NCI-H82 (cell line): ENCODE measurements at regions not wholly inside any gene's neighbourhood (a gene's known extent, or its start where the extent isn't known, plus 50 kb on each side); places are given as distances from the start of the nearest gene placed in this dataset.
A peak's percentile ranks its signal among the peaks of the same experiment; 100 is the strongest.
"Not testable (repeated sequence)": the region's sequence is repeated elsewhere in the genome, so short reads cannot be mapped to it uniquely, and the experiment has no call there.

Experiments used
- DNase-seq: peaks from one replicate; lab custom pipeline; 2025; lab: John Stamatoyannopoulos, UW

GRCh38 chr3:153830552-153830951, 290.6 kb upstream of the ARHGEF26 start:
- DNase-seq, result no peak

DNA sequence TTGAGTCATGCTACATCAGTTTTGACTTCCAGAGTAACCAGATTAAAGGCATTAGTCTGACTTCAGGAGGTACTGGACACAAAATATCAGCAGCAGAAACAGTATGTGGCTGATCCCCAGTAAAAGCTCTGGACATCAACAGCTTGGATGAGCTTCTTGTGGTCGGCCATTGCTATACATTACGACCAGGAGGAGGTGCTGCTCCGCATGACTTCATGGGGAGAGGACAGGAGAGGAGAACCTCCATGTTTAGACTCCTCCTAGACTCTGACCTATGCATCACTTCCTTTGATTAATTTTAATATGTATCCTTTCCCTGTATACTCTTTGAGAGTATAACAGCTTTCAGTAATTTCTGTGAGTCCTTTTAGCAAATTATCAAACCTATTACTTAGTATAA, 285.6 kb upstream of the ARHGEF26 start:
- peak; percentile 29 for DNase-seq

- no peak for DNase-seq
These were observed 280.7 kb upstream of the ARHGEF26 start for GRCh38 chr3:153840487-153840886.

DNA sequence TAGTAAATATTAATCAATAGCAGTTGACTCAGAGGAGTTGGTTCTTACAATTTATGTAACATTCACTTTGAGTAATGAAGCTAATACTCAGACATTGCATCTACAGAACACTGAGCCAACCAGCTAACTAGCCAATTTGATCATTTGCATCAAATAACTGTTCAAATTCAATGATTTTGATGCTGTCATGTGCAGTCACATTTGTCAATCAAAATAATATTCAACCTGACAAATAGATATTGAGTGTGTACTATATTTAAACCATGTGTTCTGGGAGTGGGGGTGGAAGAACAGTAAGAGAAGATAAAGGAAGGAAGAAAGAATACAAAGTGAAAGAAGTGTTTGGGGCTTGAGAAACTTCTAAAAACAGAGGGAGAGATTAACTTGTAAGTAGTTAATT, 277.2 kb upstream of the ARHGEF26 start:
- no peak for DNase-seq

DNA sequence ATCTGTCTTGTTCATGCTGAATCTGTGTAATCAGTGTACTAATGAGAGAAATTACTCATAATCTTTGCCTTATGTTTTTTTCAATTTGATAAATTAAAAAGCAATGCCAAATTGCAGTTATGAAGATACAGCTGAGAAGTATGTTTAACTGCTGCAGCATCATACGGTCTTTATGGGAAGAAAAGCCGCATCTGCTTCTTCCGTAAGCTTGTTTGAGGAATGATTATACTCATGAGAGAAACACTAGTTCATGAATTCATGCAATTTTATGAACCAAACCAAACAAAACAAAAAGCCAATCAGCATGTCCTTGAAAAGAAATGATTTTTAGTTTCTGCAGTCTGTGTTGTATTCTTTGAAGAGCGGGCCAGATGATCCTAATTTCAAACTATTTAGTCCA, 275.9 kb upstream of the ARHGEF26 start:
- DNase-seq, result no peak

DNA sequence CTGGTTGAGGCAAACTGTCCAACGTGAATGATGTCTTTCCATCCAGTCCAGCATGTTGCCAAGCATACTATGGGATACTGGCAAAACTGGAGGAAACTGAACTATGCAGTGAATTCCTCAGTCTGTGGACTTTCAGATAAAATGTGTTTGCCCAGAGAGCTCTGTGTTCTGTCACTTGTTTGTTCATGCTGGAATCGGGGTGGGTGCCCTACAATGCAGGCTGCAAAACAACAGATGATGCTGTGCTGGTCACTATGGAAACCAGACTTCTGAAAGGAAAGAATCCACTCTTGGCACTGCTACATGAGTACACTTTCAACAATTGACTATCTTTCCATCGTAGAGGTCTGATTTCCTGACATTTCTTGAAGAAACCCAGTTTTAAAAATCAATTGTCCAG, 272.5 kb upstream of the ARHGEF26 start:
- no peak for DNase-seq

GRCh38 chr3:153852355-153852754, 268.8 kb upstream of the ARHGEF26 start:
- no peak for DNase-seq

- DNase-seq, result no peak
These were observed 268.0 kb upstream of the ARHGEF26 start for GRCh38 chr3:153853163-153853562.

GRCh38 chr3:153855772-153856171, 265.4 kb upstream of the ARHGEF26 start:
- no peak for DNase-seq

DNA sequence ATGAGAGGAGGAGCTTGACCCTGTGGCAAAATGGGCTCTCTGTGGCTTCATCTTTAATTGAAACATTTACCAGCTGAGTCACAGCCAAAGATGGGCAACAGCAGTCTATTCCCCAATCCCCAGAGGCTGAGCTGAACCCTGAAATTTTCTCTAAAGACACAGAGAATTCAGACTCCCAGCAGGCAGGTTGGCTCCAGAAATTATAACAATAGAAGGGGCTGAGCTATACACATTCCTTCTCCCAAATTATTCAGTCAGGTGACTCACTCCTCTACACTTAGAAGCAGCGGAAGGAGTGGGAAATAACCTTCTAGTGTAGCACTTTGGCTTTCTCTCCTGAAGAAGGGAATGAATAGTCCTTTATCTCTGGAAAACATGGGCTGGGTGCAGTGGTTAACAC, 264.3 kb upstream of the ARHGEF26 start:
- no peak for DNase-seq

DNA sequence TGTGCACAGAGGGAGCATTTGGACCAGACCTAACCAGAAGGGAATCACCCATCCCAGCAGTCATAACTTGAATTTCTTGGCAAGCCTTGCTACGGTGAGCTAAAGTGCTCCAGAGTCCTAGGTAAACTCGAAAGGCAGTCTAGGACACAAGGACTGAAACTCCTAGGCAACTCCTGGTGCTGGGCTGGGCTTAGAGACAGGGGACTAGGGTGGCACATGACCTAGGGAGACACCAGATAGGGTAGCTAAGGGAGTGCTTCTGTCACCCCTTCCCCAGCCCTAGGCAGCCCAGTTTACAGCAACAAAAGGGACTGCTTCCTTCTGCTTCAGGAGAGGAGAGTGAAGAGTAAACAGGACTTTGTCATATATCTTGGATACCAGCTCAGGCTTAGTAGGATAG, 256.4 kb upstream of the ARHGEF26 start:
- DNase-seq, result no peak

DNA sequence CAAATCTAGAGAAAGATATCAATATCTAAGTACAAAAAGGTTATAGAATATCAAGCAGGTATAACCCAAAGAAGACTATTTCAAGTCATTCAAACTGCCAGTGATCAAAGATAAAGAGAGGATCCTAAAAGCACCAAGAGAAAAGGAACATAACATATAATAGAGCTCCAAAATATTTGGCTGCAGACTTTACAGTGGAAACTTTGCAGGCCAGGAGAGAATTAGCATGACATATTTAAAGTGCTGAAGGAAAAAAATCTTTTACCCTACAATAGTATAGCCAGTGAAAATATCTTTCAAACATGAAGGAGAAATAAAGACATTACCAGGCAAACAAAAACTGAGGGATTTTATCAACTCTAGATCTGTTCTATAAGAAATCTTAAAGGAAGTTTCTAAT, 254.3 kb upstream of the ARHGEF26 start:
- no peak for DNase-seq

DNA sequence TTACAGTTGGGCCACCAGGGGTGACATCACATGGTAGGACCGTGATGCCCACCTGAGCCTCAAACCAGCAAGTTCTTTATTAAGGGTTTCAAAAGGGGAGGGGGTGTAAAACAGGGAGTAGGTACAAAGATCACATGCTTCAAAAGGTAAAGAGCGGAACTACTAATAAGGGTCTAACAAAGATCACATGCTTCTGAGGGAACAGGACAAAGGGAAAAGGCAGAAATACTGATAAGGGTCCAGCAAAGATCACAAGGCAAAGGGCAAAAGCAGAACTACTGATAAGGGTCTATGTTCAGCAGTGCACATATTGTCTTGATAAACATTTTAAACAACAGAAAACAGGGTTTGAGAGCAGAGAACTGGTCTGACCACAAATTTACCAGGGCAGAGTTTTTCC, 246.8 kb upstream of the ARHGEF26 start:
- DNase-seq, result not testable (repeated sequence)

GRCh38 chr3:153880493-153880892, 240.7 kb upstream of the ARHGEF26 start:
- no peak for DNase-seq

- DNase-seq, result no peak
These were observed 240.0 kb upstream of the ARHGEF26 start for GRCh38 chr3:153881201-153881600.

DNA sequence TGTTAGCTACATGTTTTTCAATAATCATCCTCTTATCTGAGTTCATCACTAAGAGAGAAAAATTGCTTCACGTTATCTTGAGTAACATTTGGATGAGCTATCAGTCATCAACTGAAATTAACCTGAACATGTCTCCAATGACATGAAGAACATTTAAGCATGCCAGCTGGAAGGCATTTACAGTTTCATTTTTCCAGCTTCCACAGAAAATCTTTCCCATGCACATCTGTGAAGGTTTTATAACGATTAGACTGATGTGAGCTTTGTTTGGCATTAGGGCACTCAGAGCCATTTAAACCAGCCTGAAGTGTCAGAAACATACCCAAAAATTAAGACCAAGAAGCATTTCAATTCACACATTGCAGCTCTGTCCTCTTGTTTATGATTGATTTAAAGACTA, 235.8 kb upstream of the ARHGEF26 start:
- no peak for DNase-seq

GRCh38 chr3:153889905-153890334, 231.3 kb upstream of the ARHGEF26 start:
- DNase-seq, result no peak

DNA sequence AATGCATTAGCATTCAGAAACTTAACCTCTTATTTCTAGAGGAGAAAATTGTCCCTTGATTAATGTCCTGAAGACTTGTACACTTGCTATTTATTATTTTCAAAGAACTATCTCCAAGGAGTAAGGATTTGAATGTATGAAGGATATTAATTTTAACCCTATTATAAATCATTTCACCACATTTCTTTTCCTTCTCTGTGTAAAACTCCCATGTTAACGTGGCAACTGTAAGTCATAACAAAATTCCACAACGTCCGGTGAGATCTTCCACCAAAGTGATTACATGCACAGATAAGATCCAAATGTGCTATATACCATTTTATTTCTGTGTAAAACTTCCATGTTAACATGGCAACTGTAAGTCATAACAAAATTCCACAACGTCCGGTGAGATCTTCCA, 229.1 kb upstream of the ARHGEF26 start:
- DNase-seq, result no peak

- no peak for DNase-seq
These were observed 226.3 kb upstream of the ARHGEF26 start for GRCh38 chr3:153894857-153895256.

- DNase-seq, result peak; percentile 89
These were observed 225.0 kb upstream of the ARHGEF26 start for GRCh38 chr3:153896197-153896596.

- no peak for DNase-seq
These were observed 224.0 kb upstream of the ARHGEF26 start for GRCh38 chr3:153897025-153897723.

- no peak for DNase-seq
These were observed 223.3 kb upstream of the ARHGEF26 start for GRCh38 chr3:153897842-153898241.

DNA sequence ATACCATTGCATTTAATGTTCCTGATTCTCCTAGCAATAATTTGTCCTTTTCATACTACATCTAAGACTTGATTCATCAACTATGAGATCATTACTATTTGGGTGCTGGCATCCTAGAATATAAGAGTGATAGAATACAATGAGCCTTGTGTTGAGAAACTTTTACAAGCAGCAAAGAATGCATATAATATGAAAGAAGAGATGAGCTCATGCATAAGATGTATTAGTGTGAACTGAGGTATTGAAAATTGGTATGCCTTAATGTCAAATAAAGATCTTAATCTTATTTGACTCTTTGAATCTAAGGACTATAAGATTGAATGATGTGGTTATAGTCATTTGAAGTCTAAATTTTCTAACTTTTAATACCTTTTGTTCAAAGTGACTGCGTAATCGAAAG, 220.0 kb upstream of the ARHGEF26 start:
- DNase-seq, result no peak

- no peak for DNase-seq
These were observed 219.2 kb upstream of the ARHGEF26 start for GRCh38 chr3:153901991-153902390.
